Liver (tissue), 8 donors: ENCODE measurements at regions not wholly inside any gene's neighbourhood (a gene's known extent, or its start where the extent isn't known, plus 50 kb on each side); places are given as distances from the start of the nearest gene placed in this dataset.

Source experiments
- DNase-seq: peaks from one replicate; pipeline ENCODE4 v3.0.0-alpha.2; 2017; ENCODE audit warnings: low spot score
- H3K27ac ChIP-seq, 2 donors: one replicate each; pipeline ENCODE4 v1.7.0; 2013; ENCODE audit warnings: inconsistent platforms in 2 of 2, low read length in 2 of 2, control low read depth in 1 of 2, low read depth in 1 of 2, mild to moderate bottlenecking in 1 of 2
- H3K27me3 ChIP-seq, 4 donors: one replicate each; pipeline versions ENCODE4 v1.6.1 to v1.7.0; 2013; ENCODE audit warnings: low read length in 3 of 4, inconsistent platforms in 1 of 4, mild to moderate bottlenecking in 1 of 4, moderate library complexity in 1 of 4; ENCODE audit not compliant: control insufficient read depth in 4 of 4, insufficient read depth in 4 of 4
- H3K36me3 ChIP-seq, 4 donors: one replicate each; pipeline versions ENCODE4 v1.6.1 to v1.7.0; 2013; ENCODE audit warnings: low read length in 3 of 4, mild to moderate bottlenecking in 3 of 4, low read depth in 1 of 4, moderate library complexity in 1 of 4; ENCODE audit not compliant: control insufficient read depth in 4 of 4, insufficient read depth in 3 of 4
- H3K4me1 ChIP-seq, 4 donors: one replicate each; pipeline versions ENCODE4 v1.6.1 to v1.7.0; 2013; ENCODE audit warnings: low read length in 3 of 4, mild to moderate bottlenecking in 3 of 4, moderate library complexity in 1 of 4; ENCODE audit not compliant: control insufficient read depth in 4 of 4, insufficient read depth in 4 of 4
- H3K4me3 ChIP-seq, 3 donors: one replicate each; pipeline versions ENCODE4 v1.6.1 to v1.7.0; 2013; ENCODE audit warnings: low read length in 3 of 3, control low read depth in 1 of 3, low read depth in 1 of 3, mild to moderate bottlenecking in 1 of 3
- H3K9ac ChIP-seq, 2 donors: one replicate each; pipeline ENCODE4 v1.7.0; 2013; ENCODE audit warnings: low read length in 2 of 2, mild to moderate bottlenecking in 2 of 2, moderate library complexity in 2 of 2, control low read depth in 1 of 2, low read depth in 1 of 2
- H3K9me3 ChIP-seq, 4 donors: one replicate each; pipeline versions ENCODE4 v1.6.1 to v1.7.0; 2013; ENCODE audit warnings: low read length in 3 of 4; ENCODE audit not compliant: control insufficient read depth in 4 of 4
- ATF3 ChIP-seq: IDR thresholded peaks from 2 replicates; pipeline ENCODE4 v1.6.1; 2016; ENCODE audit warnings: antibody characterized with exemption
- CTCF ChIP-seq: fragments of 150-350 bp; IDR thresholded peaks from 2 replicates; pipeline ENCODE4 v1.5.1; 2017; ENCODE audit warnings: improper control_type of control experiment, low read depth, low read length; ENCODE audit not compliant: missing input control
- EGR1 ChIP-seq, 2 donors: IDR thresholded peaks; 2 replicates each; pipeline ENCODE4 v1.6.1; 2016 to 2018; ENCODE audit warnings: antibody characterized with exemption in 2 of 2, low read depth in 2 of 2
- FOXA1 ChIP-seq: IDR thresholded peaks from 2 replicates; pipeline ENCODE4 v1.6.1; 2016; ENCODE audit warnings: antibody characterized with exemption
- FOXA2 ChIP-seq: IDR thresholded peaks from 2 replicates; pipeline ENCODE4 v1.6.1; 2016; ENCODE audit warnings: antibody characterized with exemption
- GABPA ChIP-seq, 2 donors: IDR thresholded peaks in 1 of 2; conservative IDR thresholded peaks in 1 of 2; 2 replicates each; pipeline ENCODE4 v1.6.1; 2016; ENCODE audit warnings: antibody characterized with exemption in 2 of 2, mild to moderate bottlenecking in 1 of 2, moderate library complexity in 1 of 2
- HNF4A ChIP-seq, 2 donors: conservative IDR thresholded peaks; 2 replicates each; pipeline ENCODE4 v1.6.1; 2016; ENCODE audit warnings: antibody characterized with exemption in 2 of 2, mild to moderate bottlenecking in 2 of 2
- HNF4G ChIP-seq: IDR thresholded peaks from 2 replicates; pipeline ENCODE4 v1.6.1; 2016; ENCODE audit warnings: antibody characterized with exemption
- JUND ChIP-seq, 2 donors: IDR thresholded peaks; 2 replicates each; pipeline ENCODE4 v1.6.1; 2016; ENCODE audit warnings: antibody characterized with exemption in 2 of 2
- MAX ChIP-seq: IDR thresholded peaks from 2 replicates; pipeline ENCODE4 v1.6.1; 2016; ENCODE audit warnings: antibody characterized with exemption
- NR2F2 ChIP-seq: IDR thresholded peaks from 2 replicates; pipeline ENCODE4 v1.6.1; 2016; ENCODE audit warnings: antibody characterized with exemption
- RAD21 ChIP-seq, 2 donors: IDR thresholded peaks; 2 replicates each; pipeline ENCODE4 v1.6.1; 2016; ENCODE audit warnings: antibody characterized with exemption in 2 of 2, mild to moderate bottlenecking in 2 of 2
- REST ChIP-seq: IDR thresholded peaks from 2 replicates; pipeline ENCODE4 v1.6.1; 2016; ENCODE audit warnings: antibody characterized with exemption, mild to moderate bottlenecking
- RXRA ChIP-seq, 2 donors: IDR thresholded peaks; 2 replicates each; pipeline ENCODE4 v1.6.1; 2017 to 2018; ENCODE audit warnings: antibody characterized with exemption in 2 of 2, mild to moderate bottlenecking in 1 of 2
- SP1 ChIP-seq: IDR thresholded peaks from 2 replicates; pipeline ENCODE4 v1.6.1; 2018; ENCODE audit warnings: antibody characterized with exemption, mild to moderate bottlenecking
- TAF1 ChIP-seq: conservative IDR thresholded peaks from 2 replicates; pipeline ENCODE4 v1.6.1; 2016; ENCODE audit warnings: antibody characterized with exemption, mild to moderate bottlenecking
- YY1 ChIP-seq: IDR thresholded peaks from 2 replicates; pipeline ENCODE4 v1.6.1; 2016; ENCODE audit warnings: antibody characterized with exemption, mild to moderate bottlenecking
- ZBTB33 ChIP-seq: IDR thresholded peaks from 2 replicates; pipeline ENCODE4 v1.6.1; 2016; ENCODE audit warnings: antibody characterized with exemption
- WGBS: extraction: QIAGEN DNeasy Blood & Tissue Kit; methylation state at CpG from one replicate; pipeline ENCODE4 v1.1.7; 2013; 5-methylcytosine and 5-hydroxymethylcytosine counted together
- donor health status: healthy.
- donor health status: healthy.
- donor health status: healthy.
- donor health status: healthy.
- donor health status: healthy.

GRCh38 chr2:145875016-145875415 is 1355.1 kb upstream of the ZEB2 start:
- TF ChIP-seq JUND (IDR thresholded peaks at IDR 0.05), result no peak
- no peak for TF ChIP-seq NR2F2
- no peak for TF ChIP-seq HNF4A (conservative IDR thresholded peaks at IDR 0.05)
- TF ChIP-seq YY1, result no peak
- no peak for TF ChIP-seq RXRA (IDR thresholded peaks at IDR 0.05)
- no peak for TF ChIP-seq TAF1
- TF ChIP-seq HNF4G, result no peak
- Histone ChIP-seq H3K27ac (no peak overlapping the region), H3K4me3 (no peak overlapping the region), H3K27me3 (no peaks in the 10 kb centered on the region), H3K9ac (no peak overlapping the region), H3K4me1 (no peaks in the 10 kb centered on the region), H3K9me3 (no peaks in the 10 kb centered on the region), H3K36me3 (no peaks in the 10 kb centered on the region)
- no peak for DNase-seq
- WGBS, result 91% methylated on average over 5 of the region's 5 CpGs

- Histone ChIP-seq H3K4me3 (no peak overlapping the region), H3K36me3 (no peaks in the 10 kb centered on the region), H3K4me1 (no peaks in the 10 kb centered on the region), H3K9ac (no peak overlapping the region), H3K27ac (no peak overlapping the region), H3K27me3 (no peaks in the 10 kb centered on the region), H3K9me3 (no peaks in the 10 kb centered on the region)
- no peak for TF ChIP-seq REST
- TF ChIP-seq HNF4A (conservative IDR thresholded peaks at IDR 0.05), result no peak
- TF ChIP-seq SP1, result no peak
- TF ChIP-seq HNF4G, result no peak
- no peak for TF ChIP-seq RXRA (IDR thresholded peaks at IDR 0.05)
- TF ChIP-seq ZBTB33, result no peak
- TF ChIP-seq RAD21 (IDR thresholded peaks at IDR 0.05), result no peak
- TF ChIP-seq JUND (IDR thresholded peaks at IDR 0.05), result no peak
- TF ChIP-seq CTCF, result no peak
- no peak for TF ChIP-seq ATF3
- TF ChIP-seq YY1, result no peak
- no peak for TF ChIP-seq FOXA1
- no peak for TF ChIP-seq FOXA2
- no peak for TF ChIP-seq GABPA (IDR thresholded peaks at IDR 0.05 in 1 of 2, conservative IDR thresholded peaks at IDR 0.05 in 1 of 2)
- no peak for TF ChIP-seq EGR1 (IDR thresholded peaks at IDR 0.05; ENCODE audit: low read depth in 2 of 2)
- no peak for TF ChIP-seq TAF1
- TF ChIP-seq NR2F2, result no peak
- no peak for TF ChIP-seq MAX
- no peak for DNase-seq
- 89% methylated on average over 1 of the region's 1 CpG for WGBS
Observed at GRCh38 chr2:145874466-145874865, 1354.5 kb upstream of the ZEB2 start.
